COLO668 (cell line): ENCODE measurements at regions not wholly inside any gene's neighbourhood (a gene's known extent, or its start where the extent isn't known, plus 50 kb on each side); places are given as distances from the start of the nearest gene placed in this dataset.
A peak's percentile ranks its signal among the peaks of the same experiment; 100 is the strongest.

ENCODE experiments used
- DNase-seq: peaks from one replicate; lab custom pipeline; 2025; ENCODE audit not compliant: unreplicated experiment; lab: John Stamatoyannopoulos, UW

GRCh38 chr10:33453081-33454025 is 118.9 kb upstream of the NRP1 start:
- DNase-seq = no peak

GRCh38 chr10:33448421-33449140 is 114.1 kb upstream of the NRP1 start:
- DNase-seq = no peak

GRCh38 chr10:33441561-33441960 is 107.1 kb upstream of the NRP1 start:
- DNase-seq = no peak

- no peak for DNase-seq
Observed at GRCh38 chr10:33434933-33435332, 100.5 kb upstream of the NRP1 start.

GRCh38 chr10:33428682-33429081 is 94.2 kb upstream of the NRP1 start:
- DNase-seq = no peak

GRCh38 chr10:33423154-33423529 is 88.7 kb upstream of the NRP1 start:
- DNase-seq = peak; percentile 4

GRCh38 chr10:33422471-33423153 is 88.1 kb upstream of the NRP1 start:
- no peak for DNase-seq

DNA sequence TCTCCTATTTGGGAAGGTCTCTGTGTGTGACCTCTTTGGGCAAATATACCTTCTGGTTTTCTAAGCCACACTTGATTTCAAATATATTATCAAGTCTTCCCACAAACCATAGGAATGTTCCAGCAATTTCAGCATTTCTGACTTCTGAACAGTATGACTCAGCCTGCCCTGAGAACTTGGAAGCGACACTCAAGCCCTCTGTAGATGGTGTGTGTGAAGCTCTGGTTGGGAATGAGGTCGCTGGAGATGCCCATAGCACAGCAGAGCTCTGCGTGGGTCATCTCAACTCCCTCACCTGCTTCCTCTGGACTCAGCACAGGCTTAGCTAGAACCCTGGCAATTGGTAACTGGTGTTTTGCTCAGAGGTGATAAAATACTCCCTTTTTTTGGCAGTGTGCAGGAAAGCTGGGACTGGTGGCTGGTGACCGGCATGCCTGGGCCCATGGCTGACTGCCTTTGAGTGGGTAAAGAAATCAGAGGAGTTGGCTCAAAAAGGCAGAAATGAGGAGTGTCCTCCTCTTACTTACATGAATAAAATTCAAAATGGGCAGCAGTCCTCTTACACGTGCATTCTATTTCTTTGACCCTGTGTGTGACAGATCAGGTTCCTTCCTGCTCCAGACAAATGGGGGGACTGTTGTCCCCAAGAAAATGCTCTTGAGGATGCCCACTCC is 87.5 kb upstream of the NRP1 start:
- DNase-seq = no peak

DNA sequence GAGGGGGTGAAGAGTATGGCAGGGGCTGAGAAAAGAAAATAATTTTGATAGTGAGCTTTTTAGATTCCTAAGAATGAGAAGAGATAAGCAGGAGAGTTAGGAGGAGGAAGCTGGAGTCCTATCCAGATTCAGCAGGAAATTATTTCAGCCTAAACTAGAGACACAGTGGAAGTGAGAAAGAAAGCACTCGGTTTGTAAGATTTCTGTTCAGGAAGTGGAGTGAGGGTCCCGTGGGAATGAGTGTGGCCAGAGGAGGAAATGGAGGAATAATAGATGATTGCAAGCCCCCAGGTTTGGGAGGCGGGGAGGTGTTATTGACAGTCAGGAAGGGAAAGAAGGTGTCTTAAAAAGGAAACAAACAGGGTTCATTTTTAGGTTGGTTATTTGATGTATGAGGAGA is 84.8 kb upstream of the NRP1 start:
- DNase-seq = no peak

DNA sequence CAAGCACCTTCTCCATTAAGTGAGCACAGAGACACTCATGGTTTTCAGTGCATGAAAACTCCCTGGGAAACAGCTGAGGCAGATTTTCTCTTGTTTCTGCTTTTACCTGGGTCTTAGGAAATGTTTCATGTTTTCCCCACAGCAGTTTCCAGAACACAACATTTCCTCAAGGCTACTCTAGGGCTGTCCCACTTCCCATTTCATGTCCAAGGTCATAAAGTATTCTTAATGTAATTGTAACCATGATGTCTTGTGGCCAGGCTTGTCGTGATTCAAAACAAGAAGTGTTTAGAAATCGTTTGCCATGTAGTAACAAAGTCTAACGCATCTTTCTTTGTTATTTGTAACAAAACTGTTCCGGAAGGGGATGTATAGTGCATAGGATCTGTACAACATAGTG is 83.8 kb upstream of the NRP1 start:
- DNase-seq = no peak

DNA sequence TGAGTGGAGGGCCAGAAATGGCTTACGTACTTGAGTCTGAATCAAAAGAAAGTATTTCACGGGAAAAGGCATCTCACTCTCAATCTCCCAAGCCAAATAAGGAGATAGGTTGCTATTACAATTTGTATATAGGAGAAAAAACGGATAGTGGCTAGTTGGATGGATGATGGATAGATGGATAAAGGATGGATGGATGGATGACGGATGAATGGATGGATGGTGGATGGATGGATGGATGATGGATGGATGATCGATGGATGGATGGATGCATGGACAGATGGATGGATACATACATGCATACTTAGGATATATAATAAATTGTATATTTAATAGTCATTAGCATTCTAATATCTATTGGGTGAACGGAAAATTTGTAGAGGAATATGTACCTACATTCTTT is 82.2 kb upstream of the NRP1 start:
- no peak for DNase-seq

- DNase-seq = no peak
Observed at GRCh38 chr10:33416209-33416608, 81.7 kb upstream of the NRP1 start.

- DNase-seq = no peak
Observed at GRCh38 chr10:33414841-33415240, 80.4 kb upstream of the NRP1 start.

GRCh38 chr10:33412653-33413361 is 78.3 kb upstream of the NRP1 start:
- DNase-seq = no peak

GRCh38 chr10:33412241-33412640 is 77.8 kb upstream of the NRP1 start:
- DNase-seq = no peak

GRCh38 chr10:33410860-33411234 is 76.4 kb upstream of the NRP1 start:
- DNase-seq = no peak

DNA sequence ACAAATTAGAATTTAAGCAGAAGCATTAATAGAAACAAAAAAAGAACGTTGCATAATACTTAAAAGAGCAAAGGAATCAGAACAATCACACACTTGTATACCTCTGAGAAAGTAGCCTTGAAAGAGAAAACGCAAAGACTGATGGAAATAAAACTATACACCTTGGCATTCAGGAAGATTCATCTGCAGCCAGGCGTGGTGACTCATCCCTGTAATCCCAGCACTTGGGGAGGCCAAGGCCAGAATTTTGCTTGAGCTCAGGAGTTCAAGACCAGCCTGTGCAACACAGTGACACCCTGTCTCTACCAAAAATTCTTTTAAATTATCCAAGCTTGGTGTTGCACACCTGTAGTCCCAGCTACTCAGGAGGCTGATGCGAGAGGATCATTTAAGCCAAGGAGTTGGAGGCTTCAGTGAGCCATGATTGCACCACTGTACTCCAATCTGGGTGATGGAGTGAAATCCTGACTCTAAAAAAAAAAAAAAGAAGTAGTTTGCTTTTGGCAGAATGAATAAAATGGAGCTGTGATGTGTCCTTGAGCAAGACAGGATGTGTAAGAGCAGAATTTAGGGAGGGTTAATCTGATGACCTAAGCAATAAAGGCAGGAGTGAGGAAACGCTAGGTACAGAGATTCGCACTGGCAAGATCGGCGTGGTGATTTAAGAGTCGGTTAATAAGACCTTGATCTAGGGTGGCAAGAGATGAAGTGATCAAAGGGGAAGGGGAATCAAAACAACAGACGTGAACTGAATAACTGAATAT is 75.8 kb upstream of the NRP1 start:
- no peak for DNase-seq

DNA sequence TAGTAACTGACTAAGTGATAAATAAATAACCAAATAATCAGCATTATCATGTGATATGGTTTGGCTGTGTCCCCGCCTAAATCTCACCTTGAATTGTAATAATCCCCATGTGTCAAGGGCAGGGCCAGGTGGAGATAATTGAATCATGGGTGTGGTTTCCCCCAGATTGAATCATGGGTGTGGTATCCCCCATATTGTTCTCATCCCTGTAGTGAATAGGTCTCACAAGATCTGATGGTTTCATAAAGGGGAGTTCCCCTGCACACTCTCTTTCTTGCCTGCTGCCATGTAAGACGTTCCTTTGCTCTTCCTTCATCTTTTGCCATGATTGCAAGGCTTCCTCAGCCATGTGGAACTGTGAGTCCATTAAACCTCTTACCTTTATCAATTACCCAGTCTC is 72.1 kb upstream of the NRP1 start:
- DNase-seq = no peak

DNA sequence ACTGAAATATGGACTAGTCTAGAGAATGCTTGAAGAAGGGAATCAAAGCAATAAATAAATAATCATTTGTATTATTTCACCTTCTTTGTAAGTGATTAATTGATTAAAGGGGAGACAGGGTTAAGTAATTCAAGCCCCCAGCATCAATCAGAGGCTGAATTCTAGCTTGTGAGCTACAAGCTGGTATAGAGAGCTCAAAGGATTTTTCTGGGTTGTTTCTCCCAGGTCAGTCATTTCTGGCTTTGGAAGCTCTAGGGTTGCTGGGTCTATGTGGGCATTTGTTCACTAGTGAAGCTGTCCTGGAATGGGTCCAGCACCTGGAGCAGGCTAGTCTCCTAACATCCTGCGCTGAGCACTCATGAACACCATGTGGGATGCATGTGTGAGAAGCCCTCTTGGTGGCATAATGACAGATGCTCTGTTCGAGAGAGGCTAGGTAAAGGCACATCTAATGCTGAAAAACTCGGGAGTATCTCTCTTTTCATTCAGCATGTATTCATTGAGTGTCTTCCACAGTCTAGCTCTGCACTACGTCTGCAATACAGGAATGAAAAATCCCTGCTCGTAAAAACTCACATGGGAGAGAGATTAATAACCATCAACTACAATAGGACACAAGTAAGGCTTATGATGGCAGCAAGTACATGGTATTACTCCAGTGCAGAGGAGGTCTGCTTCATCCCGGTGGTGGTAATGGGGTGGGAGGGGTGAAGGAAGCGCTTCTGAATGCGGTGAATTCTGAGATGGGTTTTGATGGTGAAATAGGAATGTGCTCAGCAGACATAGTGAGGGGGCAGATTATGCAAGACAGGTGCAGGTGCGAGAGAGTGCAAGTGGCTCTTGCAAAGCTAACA is 68.0 kb upstream of the NRP1 start:
- no peak for DNase-seq
